Esophagus muscularis mucosa (tissue), 4 donors: ENCODE measurements at regions not wholly inside any gene's neighbourhood (a gene's known extent, or its start where the extent isn't known, plus 50 kb on each side); places are given as distances from the start of the nearest gene placed in this dataset.

Experiments used
- DNase-seq: peaks from one replicate; pipeline ENCODE4 v3.0.0-alpha.2; 2017; ENCODE audit errors: extremely low spot score
- H3K27ac ChIP-seq, 4 donors: fragments of 200-600 bp; sonication (generic); replicated peaks in 1 of 4; 1 replicate in 3 of 4; 2 replicates in 1 of 4; pipeline ENCODE4 v1.5.1; 2016 to 2019; ENCODE audit warnings: mild to moderate bottlenecking in 1 of 4
- H3K27me3 ChIP-seq, 4 donors: fragments of 200-600 bp; sonication (generic); one replicate each; pipeline versions ENCODE4 v1.5.1 to v1.6.0; 2016 to 2019
- H3K36me3 ChIP-seq, 4 donors: fragments of 200-600 bp; sonication (generic); one replicate each; pipeline ENCODE4 v1.5.1; 2016 to 2019
- H3K4me1 ChIP-seq, 4 donors: fragments of 200-600 bp; sonication (generic); one replicate each; pipeline ENCODE4 v1.5.1; 2016 to 2019
- H3K4me3 ChIP-seq, 4 donors: fragments of 200-600 bp; sonication (generic); 1 replicate in 2 of 4; 2 replicates in 2 of 4; pipeline ENCODE4 v1.5.1; 2016 to 2019; ENCODE audit warnings: mild to moderate bottlenecking in 4 of 4, moderate library complexity in 1 of 4
- H3K9me3 ChIP-seq, 4 donors: fragments of 200-600 bp; sonication (generic); 1 replicate in 3 of 4; 2 replicates in 1 of 4; pipeline ENCODE4 v1.5.1; 2016 to 2019
- EP300 ChIP-seq: sonication (generic); formaldehyde crosslinking; IDR thresholded peaks from one replicate; pipeline ENCODE4 v1.6.1; 2017; ENCODE audit warnings: antibody characterized with exemption
- POLR2A ChIP-seq: fragments of 450-650 bp; IDR thresholded peaks from one replicate; pipeline ENCODE4 v1.6.1; 2017; ENCODE audit warnings: antibody characterized with exemption, moderate library complexity, mild to moderate bottlenecking, low read depth
- POLR2AphosphoS5 ChIP-seq, 2 donors: sonication (generic); formaldehyde crosslinking; IDR thresholded peaks; one replicate each; pipeline ENCODE4 v1.6.1; 2017; ENCODE audit warnings: antibody characterized with exemption in 2 of 2
- WGBS: methylation state at CpG from one replicate; pipeline ENCODE4 v1.1.5; 2018; 5-methylcytosine and 5-hydroxymethylcytosine counted together
- intact Hi-C: fragments of 100-400 bp; cut with DNase I; formaldehyde crosslinking; loops from one replicate; pipeline ENCODE4 v1.15.1; 2023
- TF ChIP-seq, protein P1 (sequence below), 3 experiments: fragments of 200-600 bp in 2 of 3; fragments of 450-650 bp in 1 of 3; sonication (generic) in 2 of 3; IDR thresholded peaks; one replicate each; pipeline ENCODE4 v1.5.1; 2017 to 2019; ENCODE audit warnings: antibody characterized with exemption in 3 of 3, mild to moderate bottlenecking in 2 of 3, moderate library complexity in 1 of 3

- H3K27ac ChIP-seq, result no peak overlapping the region
- intact Hi-C loops, result no loop called here
- WGBS, result 97% methylated on average over 1 of the region's 1 CpG
These were observed 74.8 kb upstream of the HDAC9 start for GRCh38 chr7:18420748-18421147.

DNA sequence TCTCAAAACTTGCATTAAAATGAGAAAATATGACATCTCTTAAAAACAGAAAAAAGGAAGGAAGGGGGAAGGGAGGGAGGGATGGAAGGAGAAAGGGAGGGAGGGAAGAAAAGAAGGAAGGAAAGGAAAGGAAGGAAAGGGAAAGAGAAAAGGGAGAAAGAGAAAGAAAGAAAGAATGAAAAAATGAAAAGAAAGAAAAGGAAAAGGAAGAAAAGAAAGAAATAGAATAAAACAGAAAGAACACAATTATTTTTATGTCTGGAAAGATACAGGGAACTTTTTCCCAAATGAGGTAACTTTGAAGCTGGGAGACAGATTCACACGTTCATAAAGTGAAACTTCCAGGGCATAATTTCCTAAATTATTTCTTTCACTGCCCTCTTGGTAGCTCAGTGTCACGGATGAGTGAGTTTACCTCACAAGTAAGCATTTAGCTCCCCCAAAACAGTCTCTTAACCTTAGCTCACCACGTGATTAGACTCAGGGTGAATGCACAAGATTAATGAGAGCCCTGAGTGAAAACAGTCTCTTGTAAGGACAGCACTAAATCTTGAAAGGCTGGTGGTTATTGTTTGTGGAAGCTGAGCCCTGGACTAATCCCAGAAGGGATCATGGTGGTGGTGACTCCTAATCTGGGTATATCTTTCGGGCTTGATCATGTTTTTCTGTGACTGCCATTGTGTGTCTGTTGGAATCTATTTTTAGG lies 74.1 kb upstream of the HDAC9 start:
- Histone ChIP-seq H3K9me3 (no peaks in the 10 kb centered on the region), H3K27ac (no peak overlapping the region), H3K4me3 (no peak overlapping the region), H3K4me1 (peaks cover 4 to 37% (median 24%) of the 10 kb centered on the region in 4 donors), H3K27me3 (no peaks in the 10 kb centered on the region), H3K36me3 (no peaks in the 10 kb centered on the region)
- 55% methylated on average over 4 of the region's 4 CpGs for WGBS
- TF ChIP-seq POLR2A, result no peak
- no peak for TF ChIP-seq EP300
- TF ChIP-seq POLR2AphosphoS5 (IDR thresholded peaks at IDR 0.05), result no peak
- TF ChIP-seq, protein P1, sequence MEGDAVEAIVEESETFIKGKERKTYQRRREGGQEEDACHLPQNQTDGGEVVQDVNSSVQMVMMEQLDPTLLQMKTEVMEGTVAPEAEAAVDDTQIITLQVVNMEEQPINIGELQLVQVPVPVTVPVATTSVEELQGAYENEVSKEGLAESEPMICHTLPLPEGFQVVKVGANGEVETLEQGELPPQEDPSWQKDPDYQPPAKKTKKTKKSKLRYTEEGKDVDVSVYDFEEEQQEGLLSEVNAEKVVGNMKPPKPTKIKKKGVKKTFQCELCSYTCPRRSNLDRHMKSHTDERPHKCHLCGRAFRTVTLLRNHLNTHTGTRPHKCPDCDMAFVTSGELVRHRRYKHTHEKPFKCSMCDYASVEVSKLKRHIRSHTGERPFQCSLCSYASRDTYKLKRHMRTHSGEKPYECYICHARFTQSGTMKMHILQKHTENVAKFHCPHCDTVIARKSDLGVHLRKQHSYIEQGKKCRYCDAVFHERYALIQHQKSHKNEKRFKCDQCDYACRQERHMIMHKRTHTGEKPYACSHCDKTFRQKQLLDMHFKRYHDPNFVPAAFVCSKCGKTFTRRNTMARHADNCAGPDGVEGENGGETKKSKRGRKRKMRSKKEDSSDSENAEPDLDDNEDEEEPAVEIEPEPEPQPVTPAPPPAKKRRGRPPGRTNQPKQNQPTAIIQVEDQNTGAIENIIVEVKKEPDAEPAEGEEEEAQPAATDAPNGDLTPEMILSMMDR (IDR thresholded peaks at IDR 0.05), result no peak
- intact Hi-C loops, result no loop called here
- DNase-seq, result no peak

More at GRCh38 chr7:18420748-18421147, 74.8 kb upstream of the HDAC9 start:
- Histone ChIP-seq H3K27me3 (no peaks in the 10 kb centered on the region), H3K4me3 (no peak overlapping the region), H3K9me3 (no peaks in the 10 kb centered on the region), H3K4me1 (peaks cover 4 to 33% (median 21%) of the 10 kb centered on the region in 4 donors), H3K36me3 (no peaks in the 10 kb centered on the region)
- no peak for DNase-seq
- TF ChIP-seq POLR2A, result no peak
- TF ChIP-seq, protein P1 (IDR thresholded peaks at IDR 0.05), result no peak
- TF ChIP-seq POLR2AphosphoS5 (IDR thresholded peaks at IDR 0.05), result no peak
- TF ChIP-seq EP300, result no peak

DNA sequence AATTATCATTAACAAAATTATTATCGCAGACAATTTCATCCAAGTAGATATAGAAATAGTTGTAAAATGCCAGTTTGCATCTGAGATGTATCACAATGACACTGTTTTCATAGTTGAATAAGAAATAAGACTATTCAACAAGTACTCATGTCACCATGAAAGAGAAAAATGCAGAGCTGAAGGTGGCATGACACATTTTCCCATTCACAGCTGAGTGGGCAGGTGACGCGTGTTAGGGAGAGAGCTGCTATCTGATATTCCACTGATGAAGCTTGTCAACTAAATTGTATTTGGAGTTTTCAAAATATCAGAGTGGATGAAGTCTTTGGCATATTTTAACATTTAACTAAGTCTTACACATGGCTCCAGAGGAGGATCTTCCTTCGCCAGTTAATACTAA lies 70.3 kb upstream of the HDAC9 start:
- intact Hi-C loops, result no loop called here
- Histone ChIP-seq H3K36me3 (no peaks in the 10 kb centered on the region), H3K4me3 (no peak overlapping the region), H3K4me1 (peaks cover 4 to 31% (median 20%) of the 10 kb centered on the region in 4 donors), H3K27me3 (no peaks in the 10 kb centered on the region), H3K9me3 (no peaks in the 10 kb centered on the region), H3K27ac (no peak overlapping the region)
- 84% methylated on average over 4 of the region's 4 CpGs for WGBS
- no peak for DNase-seq
- TF ChIP-seq POLR2AphosphoS5 (IDR thresholded peaks at IDR 0.05) (no peak), EP300 (no peak), POLR2A (no peak)
- TF ChIP-seq, protein P1 (IDR thresholded peaks at IDR 0.05), result no peak

DNA sequence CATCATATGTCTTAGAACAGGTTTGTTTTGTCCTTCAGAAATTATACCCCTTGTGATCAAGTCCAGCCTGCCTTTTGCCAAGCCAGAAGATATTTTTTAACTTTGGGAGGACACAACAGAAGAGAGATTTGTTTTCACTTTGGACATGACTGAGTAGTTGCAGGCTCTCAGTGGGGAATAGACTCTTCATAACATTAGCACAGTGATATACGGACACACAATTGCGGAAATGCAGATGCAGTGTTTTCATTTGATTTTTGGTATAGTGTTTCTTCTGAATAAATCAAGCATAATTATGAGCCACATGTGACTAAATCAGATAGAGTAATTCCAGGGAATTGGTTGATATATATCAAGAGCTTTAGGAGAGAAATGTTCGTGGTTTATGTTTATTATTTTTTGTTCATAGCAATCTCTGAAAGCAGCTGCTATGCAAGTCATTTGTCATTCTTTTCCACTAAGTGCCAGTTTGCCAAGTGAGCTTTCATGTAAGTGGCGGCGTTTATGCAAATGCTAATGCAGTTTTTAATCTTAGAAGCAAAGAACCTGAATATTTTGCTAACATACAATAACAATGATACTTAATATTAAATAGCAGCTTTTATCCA lies 69.6 kb upstream of the HDAC9 start:
- WGBS, result 76% methylated on average over 5 of the region's 5 CpGs
- no peaks in the 10 kb centered on the region for H3K9me3 ChIP-seq
- no peak for DNase-seq
- H3K27ac ChIP-seq, result no peak overlapping the region
- no peaks in the 10 kb centered on the region for H3K27me3 ChIP-seq
- no peaks in the 10 kb centered on the region for H3K36me3 ChIP-seq
- H3K4me3 ChIP-seq, result no peak overlapping the region
- TF ChIP-seq POLR2A (no peak), POLR2AphosphoS5 (IDR thresholded peaks at IDR 0.05) (no peak), EP300 (no peak)
- TF ChIP-seq, protein P1 (IDR thresholded peaks at IDR 0.05), result no peak
- peaks cover 0 to 28% (median 17%) of the 10 kb centered on the region in 4 donors for H3K4me1 ChIP-seq
- intact Hi-C loops, result no loop called here
